GM12878 (cell line): ENCODE measurements at regions not wholly inside any gene's neighbourhood (a gene's known extent, or its start where the extent isn't known, plus 50 kb on each side); places are given as distances from the start of the nearest gene placed in this dataset.

Experiments
- ATAC-seq: fragments of 200-7000 bp; cut with Tn5 transposase; 3 replicates; pipeline ENCODE4 v1.9.1; 2020; ENCODE audit warnings: mild to moderate bottlenecking, moderate library complexity
- BruUV-seq: library from RNA; stranded (reverse); fragments of 400-500 nt; replicated peaks from 2 replicates; lab custom pipeline; 2021; lab: Mats Ljungman, UMichigan
- CTCF ChIA-PET: fragments of 300-600 bp; sonication (Branson Sonifier 250); formaldehyde crosslinking; extraction: SDS; loops from one replicate; lab custom pipeline; 2021; ENCODE audit warnings: inconsistent platforms; lab: Yijun Ruan, JAX
- POLR2A ChIA-PET: fragments of 350-600 bp; formaldehyde crosslinking; extraction: SDS; loops from one replicate; lab custom pipeline; 2021; ENCODE audit warnings: inconsistent platforms; lab: Charles Lee
- RAD21 ChIA-PET: fragments of 300-600 bp; sonication (Branson Sonifier 250); formaldehyde crosslinking; loops from one replicate; lab custom pipeline; 2023; ENCODE audit warnings: antibody characterized with exemption; ENCODE audit not compliant: unreplicated experiment; lab: Charles Lee
- SMC1A ChIA-PET: fragments of 300-600 bp; sonication (Branson Sonifier 250); formaldehyde crosslinking; loops from one replicate; lab custom pipeline; 2023; ENCODE audit not compliant: unreplicated experiment, uncharacterized antibody; lab: Charles Lee
- DNase-seq: peaks from one replicate; pipeline ENCODE4 v3.0.0-alpha.2; 2011; ENCODE audit warnings: low read depth, low spot score
- FAIRE-seq: peaks from 3 replicates; lab custom pipeline; 2011; peaks lifted over from hg19 to GRCh38; lab: Jason Lieb, UNC
- H2AFZ ChIP-seq: 2 replicates; pipeline ENCODE4 v1.6.0; 2011; ENCODE audit warnings: low read depth, low read length, control low read depth; ENCODE audit not compliant: control insufficient read depth
- H3K27ac ChIP-seq: 2 replicates; pipeline ENCODE4 v1.5.1; 2011; ENCODE audit warnings: control low read depth; ENCODE audit not compliant: control insufficient read depth, insufficient read depth
- H3K27me3 ChIP-seq, 2 experiments: replicated peaks in 1 of 2; 2 replicates each; pipeline versions ENCODE4 v1.6.0 to v1.6.1; 2011; ENCODE audit warnings: low read length in 1 of 2; ENCODE audit not compliant: control insufficient read depth in 2 of 2, insufficient read depth in 2 of 2
- H3K36me3 ChIP-seq, 2 experiments: 2 replicates each; pipeline ENCODE4 v1.5.1; 2011; ENCODE audit warnings: low read length in 1 of 2; ENCODE audit not compliant: control insufficient read depth in 2 of 2, insufficient read depth in 2 of 2
- H3K4me1 ChIP-seq: 2 replicates; pipeline ENCODE4 v1.6.1; 2011; ENCODE audit warnings: mild to moderate bottlenecking, low read length, moderate library complexity, mixed read lengths; ENCODE audit not compliant: control insufficient read depth, insufficient read depth
- H3K4me2 ChIP-seq: 2 replicates; pipeline ENCODE4 v1.6.0; 2011; ENCODE audit warnings: control low read depth; ENCODE audit not compliant: control insufficient read depth, insufficient read depth
- H3K4me3 ChIP-seq: fragments of 200-600 bp; sonication (generic); 2 replicates; pipeline ENCODE4 v1.5.1; 2016
- H3K79me2 ChIP-seq: 2 replicates; pipeline ENCODE4 v1.6.0; 2011; ENCODE audit warnings: low read length; ENCODE audit not compliant: control insufficient read depth, insufficient read depth
- H3K9ac ChIP-seq: 2 replicates; pipeline ENCODE4 v1.8.0; 2011; ENCODE audit warnings: low read length, control low read depth, mixed read lengths; ENCODE audit not compliant: control insufficient read depth, insufficient read depth
- H3K9me3 ChIP-seq: replicated peaks from 3 replicates; pipeline ENCODE4 v1.5.1; 2011; ENCODE audit warnings: mild to moderate bottlenecking, low read length; ENCODE audit not compliant: control insufficient read depth, insufficient read depth
- H4K20me1 ChIP-seq: 2 replicates; pipeline ENCODE4 v1.6.0; 2011; ENCODE audit not compliant: control insufficient read depth, insufficient read depth
- BHLHE40 ChIP-seq, 2 experiments: fragments of 450-650 bp in 1 of 2; IDR thresholded peaks; 2 replicates each; pipeline ENCODE4 v1.6.1; 2011 to 2017; ENCODE audit warnings: low read depth in 2 of 2, borderline replicate concordance in 1 of 2, improper control_type of control experiment in 1 of 2, low read length in 1 of 2, mild to moderate bottlenecking in 1 of 2
- EGR1 ChIP-seq, 2 experiments: IDR thresholded peaks; 1 replicate in 1 of 2; 2 replicates in 1 of 2; pipeline ENCODE4 v1.6.1; 2011 to 2012; ENCODE audit warnings: low read depth in 2 of 2, low read length in 2 of 2, borderline replicate concordance in 1 of 2, mild to moderate bottlenecking in 1 of 2, moderate library complexity in 1 of 2
- ESRRA ChIP-seq: IDR thresholded peaks from 2 replicates; pipeline ENCODE4 v1.6.1; 2012; ENCODE audit warnings: mild to moderate bottlenecking, low read length, improper control_type of control experiment
- JUND ChIP-seq: IDR thresholded peaks from 2 replicates; pipeline ENCODE4 v1.6.1; 2012; ENCODE audit warnings: low read depth, mild to moderate bottlenecking, low read length, improper control_type of control experiment, moderate library complexity
- MYB ChIP-seq: fragments of 150-350 bp; IDR thresholded peaks from 2 replicates; pipeline ENCODE4 v1.6.1; 2014; ENCODE audit warnings: mild to moderate bottlenecking, low read depth, low read length, borderline replicate concordance
- NBN ChIP-seq: fragments of 450-650 bp; IDR thresholded peaks from 2 replicates; pipeline ENCODE4 v1.6.1; 2016
- RAD51 ChIP-seq: fragments of 450-650 bp; IDR thresholded peaks from 2 replicates; pipeline ENCODE4 v1.6.1; 2016; ENCODE audit warnings: moderate library complexity, mild to moderate bottlenecking, inconsistent platforms
- RUNX3 ChIP-seq: IDR thresholded peaks from 2 replicates; pipeline ENCODE4 v1.6.1; 2012; ENCODE audit warnings: low read length, inconsistent platforms
- SMAD5 ChIP-seq: IDR thresholded peaks from 2 replicates; pipeline ENCODE4 v1.6.1; 2016; ENCODE audit warnings: antibody characterized with exemption, low read depth
- TAF1 ChIP-seq: IDR thresholded peaks from 2 replicates; pipeline ENCODE4 v1.6.1; 2011; ENCODE audit warnings: mild to moderate bottlenecking, low read depth, low read length, borderline replicate concordance
- ZBTB40 ChIP-seq: fragments of 450-650 bp; IDR thresholded peaks from 2 replicates; pipeline ENCODE4 v1.6.1; 2016; ENCODE audit warnings: mild to moderate bottlenecking, moderate library complexity, borderline replicate concordance
- ZNF384 ChIP-seq: IDR thresholded peaks from 2 replicates; pipeline ENCODE4 v1.6.1; 2012; ENCODE audit warnings: low read depth, mild to moderate bottlenecking, low read length, improper control_type of control experiment, borderline replicate concordance
- ZSCAN29 ChIP-seq: fragments of 450-650 bp; IDR thresholded peaks from 2 replicates; pipeline ENCODE4 v1.6.1; 2017; ENCODE audit warnings: mild to moderate bottlenecking, moderate library complexity
- ZZZ3 ChIP-seq: IDR thresholded peaks from 2 replicates; pipeline ENCODE4 v1.6.1; 2011; ENCODE audit warnings: low read depth; ENCODE audit not compliant: control insufficient read depth, insufficient read length
- WGBS: methylation state at CpG from one replicate; pipeline ENCODE4 v1.1.6; 2016; ENCODE audit warnings: low lambda C conversion rate; ENCODE audit not compliant: insufficient replicate concordance, insufficient coverage; ENCODE audit errors: missing lambda C conversion rate; 5-methylcytosine and 5-hydroxymethylcytosine counted together
- in situ Hi-C: fragments of 300-500 bp; cut with MboI; formaldehyde crosslinking; loops from 9 replicates; pipeline ENCODE4 v1.14.3; 2018; ENCODE audit warnings: mixed read lengths
- intact Hi-C: fragments of 100-400 bp; cut with micrococcal nuclease; formaldehyde crosslinking; loops from one replicate; pipeline ENCODE4 v1.14.2; 2022; ENCODE audit not compliant: unreplicated experiment
- TF ChIP-seq, protein P1 (sequence below): IDR thresholded peaks from 2 replicates; pipeline ENCODE4 v1.6.1; 2011; ENCODE audit warnings: borderline replicate concordance, low read depth, mild to moderate bottlenecking, moderate library complexity, mixed read lengths, low read length; ENCODE audit not compliant: insufficient read depth; ENCODE audit errors: extremely low read length

GRCh38 chr1:3981746-3982505, 81.9 kb upstream of the C1orf174 start (continued):
- no peak for TF ChIP-seq ZBTB40
- no peak for TF ChIP-seq SMAD5

- no peaks in the 10 kb centered on the region; a peak in 1 of 4 replicates for H3K27me3 ChIP-seq
- ATAC-seq (no peak), DNase-seq (no peak), FAIRE-seq (no peak)
- no peak overlapping the region for H3K4me2 ChIP-seq
- no peaks in the 10 kb centered on the region; the same call in 1 of the 2 replicates for H4K20me1 ChIP-seq
- ChIA-PET SMC1A (no interaction called here), CTCF (no interaction called here), POLR2A (no interaction called here), RAD21 (no interaction called here)
- no peaks in the 10 kb centered on the region for H3K4me1 ChIP-seq
- intact Hi-C loops (no loop called here), in situ Hi-C loops (no loop called here)
- H2AFZ ChIP-seq, result no peak overlapping the region
- H3K9me3 ChIP-seq, result no peaks in the 10 kb centered on the region
- TF ChIP-seq BHLHE40 (IDR thresholded peaks at IDR 0.05; ENCODE audit: borderline replicate concordance in 1 of 2, low read depth in 2 of 2, low read length in 1 of 2) (no peak), EGR1 (IDR thresholded peaks at IDR 0.05; ENCODE audit: borderline replicate concordance in 1 of 2, low read depth in 2 of 2, low read length in 2 of 2) (no peak), RAD51 (no peak), TAF1 (no peak), NBN (no peak), ZSCAN29 (no peak), ZZZ3 (no peak), JUND (no peak), RUNX3 (no peak), ZNF384 (no peak), ESRRA (no peak), MYB (no peak)
- TF ChIP-seq, protein P1, sequence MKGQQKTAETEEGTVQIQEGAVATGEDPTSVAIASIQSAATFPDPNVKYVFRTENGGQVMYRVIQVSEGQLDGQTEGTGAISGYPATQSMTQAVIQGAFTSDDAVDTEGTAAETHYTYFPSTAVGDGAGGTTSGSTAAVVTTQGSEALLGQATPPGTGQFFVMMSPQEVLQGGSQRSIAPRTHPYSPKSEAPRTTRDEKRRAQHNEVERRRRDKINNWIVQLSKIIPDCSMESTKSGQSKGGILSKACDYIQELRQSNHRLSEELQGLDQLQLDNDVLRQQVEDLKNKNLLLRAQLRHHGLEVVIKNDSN, result no peak
- H3K36me3 ChIP-seq, result no peaks in the 10 kb centered on the region
- H3K79me2 ChIP-seq, result no peaks in the 10 kb centered on the region
- H3K9ac ChIP-seq, result no peak overlapping the region
- no TSS peak for BruUV-seq
- WGBS, result 10% methylated on average over 9 of the region's 9 CpGs
- H3K27ac ChIP-seq, result no peak overlapping the region
- H3K4me3 ChIP-seq, result no peak overlapping the region
Observed at GRCh38 chr1:3983181-3983580, 83.1 kb upstream of the C1orf174 start.
